RPMI8226 (cell line): ENCODE measurements at regions not wholly inside any gene's neighbourhood (a gene's known extent, or its start where the extent isn't known, plus 50 kb on each side); places are given as distances from the start of the nearest gene placed in this dataset.

Experiments
- DNase-seq: peaks from one replicate; pipeline ENCODE4 v3.0.0-alpha.2; 2015

DNA sequence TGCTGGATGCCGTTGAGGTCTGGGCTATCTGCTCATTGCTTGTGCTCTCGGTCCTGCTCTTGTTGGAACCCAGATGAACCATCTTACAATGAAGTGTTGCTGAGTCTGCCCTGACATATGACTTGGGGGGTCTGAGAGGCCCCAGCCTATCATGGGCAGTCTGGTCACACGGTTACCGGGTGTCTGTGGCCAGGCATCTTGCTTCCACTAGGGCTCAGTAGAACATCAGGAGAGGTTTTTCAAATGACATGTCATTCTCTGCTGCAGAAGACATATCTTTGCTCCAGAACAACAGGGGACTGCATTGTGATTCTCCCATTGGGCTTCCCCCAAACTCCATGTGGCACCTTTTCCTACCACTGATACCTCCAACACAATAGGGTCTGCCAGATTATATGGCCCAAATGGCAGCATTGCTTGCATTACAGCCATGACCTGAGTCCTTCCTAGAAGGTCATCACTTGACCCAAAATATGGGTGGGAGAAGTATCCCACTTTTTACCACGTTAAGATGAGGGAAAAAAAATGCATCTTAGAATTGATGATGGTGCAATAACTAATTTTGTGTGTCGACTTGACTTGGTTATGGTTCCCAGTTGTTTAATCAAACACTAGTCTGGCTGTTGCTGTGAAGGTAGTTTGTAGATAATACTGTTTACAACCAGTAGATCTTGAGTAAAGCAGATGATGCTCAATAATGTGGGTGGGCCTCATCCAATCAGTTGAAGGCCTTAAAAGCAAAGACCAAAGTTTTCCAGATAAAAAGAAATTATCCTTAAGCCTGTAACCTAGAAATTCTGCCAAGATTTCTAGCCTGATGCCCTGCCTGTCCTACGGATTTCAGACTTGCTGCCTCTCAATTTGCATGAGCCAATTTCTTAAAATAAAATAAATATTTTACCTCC, 241.0 kb downstream of the QKI start:
- DNase-seq, result no peak

DNA sequence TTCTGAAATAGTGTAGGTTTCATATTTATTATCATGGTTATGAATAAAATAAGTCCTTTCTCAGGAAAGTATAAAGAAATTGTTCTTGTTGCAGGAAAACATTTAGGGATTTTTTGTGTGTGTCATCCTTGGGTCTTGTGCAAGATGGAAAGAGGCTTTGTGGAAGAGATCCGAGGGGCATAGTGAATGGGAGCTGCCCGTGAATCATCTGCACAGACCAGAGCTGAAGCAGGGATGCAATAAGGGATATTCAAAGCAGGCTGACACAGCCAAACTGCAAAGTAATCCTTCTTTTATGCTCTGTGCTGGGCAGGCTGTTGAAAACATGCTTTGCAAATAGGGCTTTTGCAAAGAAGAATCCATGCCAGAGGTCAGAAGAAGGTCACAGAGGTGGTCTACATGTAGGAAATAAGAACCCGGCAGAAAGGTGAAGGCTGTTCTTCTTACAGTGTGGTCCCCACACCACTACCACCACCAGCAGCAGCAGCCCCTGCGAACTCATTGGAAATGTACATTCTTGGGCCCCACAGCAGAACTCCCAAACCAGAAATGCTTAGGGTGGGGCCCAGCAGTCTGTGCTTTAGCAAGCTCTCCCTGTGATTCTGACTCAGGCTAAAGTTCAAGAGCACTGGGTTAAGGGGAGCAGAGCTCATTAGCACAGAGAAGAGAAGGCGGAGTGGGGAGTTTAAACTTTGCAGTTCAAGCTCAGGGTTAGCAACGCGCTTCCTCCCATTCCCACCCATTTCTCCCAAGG, 237.6 kb downstream of the QKI start:
- no peak for DNase-seq

DNA sequence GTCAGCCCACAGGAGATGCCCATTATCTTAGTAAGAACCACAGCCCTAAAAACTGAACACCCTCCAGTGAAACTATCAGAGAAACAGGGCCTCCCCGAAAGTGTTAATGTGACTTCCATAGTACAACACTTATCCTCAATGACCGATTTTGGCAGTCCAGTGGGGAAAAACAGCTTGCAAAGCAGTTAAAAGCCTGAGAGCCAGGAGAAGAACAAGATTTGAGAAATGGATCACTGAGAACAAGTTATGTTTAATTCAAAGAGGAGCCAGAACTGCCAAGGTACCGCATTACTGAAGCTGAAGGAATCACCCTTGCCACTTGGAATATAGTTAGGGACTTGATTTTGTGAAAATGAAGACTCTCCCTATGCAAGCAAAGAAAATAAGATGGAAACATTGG, 236.9 kb downstream of the QKI start:
- no peak for DNase-seq

DNA sequence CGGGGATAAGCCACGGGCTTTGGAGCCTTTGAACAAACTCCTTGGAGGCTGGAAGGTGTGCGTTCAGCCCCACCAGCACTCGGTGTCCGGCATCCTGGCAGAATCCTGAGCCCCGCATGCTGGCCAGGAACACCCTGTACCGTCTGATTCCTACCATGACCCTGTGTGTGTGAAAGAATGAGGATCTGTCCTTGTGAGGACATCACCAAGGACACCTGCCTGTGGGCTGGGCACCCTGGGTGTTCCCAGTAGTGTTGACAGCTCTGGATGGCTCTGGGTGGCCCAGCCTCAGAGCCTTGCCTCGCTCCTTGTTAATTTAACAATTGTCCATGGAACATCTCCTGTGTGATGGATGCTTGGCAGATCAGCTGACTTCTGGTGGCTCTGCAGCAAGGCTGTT, 234.3 kb downstream of the QKI start:
- no peak for DNase-seq

DNA sequence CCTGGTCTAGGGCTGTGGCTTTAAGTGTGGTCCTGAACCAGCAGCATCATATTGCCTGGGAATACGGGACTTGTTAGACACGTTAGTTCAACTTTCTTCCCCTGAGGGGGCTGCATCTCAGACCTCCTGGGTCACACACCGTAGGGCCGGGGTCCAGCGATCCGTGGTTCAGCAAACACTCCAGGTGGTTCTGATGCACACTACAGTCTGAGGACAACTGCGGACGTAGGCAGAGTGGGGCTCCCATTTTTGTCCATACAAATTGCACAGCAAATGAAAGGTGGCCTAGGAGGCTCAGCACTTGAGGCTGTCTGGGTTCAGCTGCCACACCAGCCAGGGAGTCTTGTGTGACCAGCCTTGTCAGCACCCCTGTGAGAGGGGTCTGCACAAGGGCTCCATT, 233.1 kb downstream of the QKI start:
- DNase-seq, result no peak

DNA sequence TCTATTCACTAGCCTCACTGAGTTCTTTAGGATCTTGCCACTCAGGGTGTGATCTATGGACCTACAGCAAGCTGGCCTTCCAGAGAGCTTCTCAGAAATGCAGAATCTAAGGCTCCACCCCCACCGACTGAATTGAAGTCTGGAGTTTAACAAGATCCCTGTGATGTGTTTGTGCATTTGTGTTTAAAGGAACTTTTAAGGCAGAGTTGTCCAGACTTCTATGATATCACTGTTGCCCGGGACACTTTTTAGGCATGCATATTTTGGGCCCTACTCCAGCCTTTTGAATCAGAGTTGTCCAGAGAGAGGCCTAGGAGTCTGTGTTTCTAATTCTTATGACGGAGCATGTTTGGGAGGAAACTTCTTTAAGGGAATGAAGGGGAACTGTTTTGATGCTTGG, 232.3 kb downstream of the QKI start:
- no peak for DNase-seq

DNA sequence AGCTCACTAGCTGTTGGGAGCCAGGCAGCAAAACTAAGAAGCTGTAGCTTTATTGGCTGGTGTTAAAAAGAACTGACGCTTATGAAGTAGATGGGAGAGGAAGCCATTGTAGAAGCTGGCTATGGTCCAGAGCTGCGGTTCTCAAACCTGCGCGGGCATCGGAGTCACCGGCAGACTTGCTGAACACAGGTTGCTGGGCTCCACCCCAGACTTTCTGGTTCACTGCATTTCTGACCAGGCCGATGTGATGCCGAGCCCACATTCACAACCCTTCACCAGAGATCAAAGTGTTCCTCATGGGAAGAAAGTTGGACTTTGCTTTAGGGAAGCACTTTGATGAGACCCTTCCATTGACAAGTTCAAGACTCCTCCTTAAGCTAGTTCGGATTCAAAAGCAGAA, 231.6 kb downstream of the QKI start:
- peak; percentile 39 for DNase-seq

DNA sequence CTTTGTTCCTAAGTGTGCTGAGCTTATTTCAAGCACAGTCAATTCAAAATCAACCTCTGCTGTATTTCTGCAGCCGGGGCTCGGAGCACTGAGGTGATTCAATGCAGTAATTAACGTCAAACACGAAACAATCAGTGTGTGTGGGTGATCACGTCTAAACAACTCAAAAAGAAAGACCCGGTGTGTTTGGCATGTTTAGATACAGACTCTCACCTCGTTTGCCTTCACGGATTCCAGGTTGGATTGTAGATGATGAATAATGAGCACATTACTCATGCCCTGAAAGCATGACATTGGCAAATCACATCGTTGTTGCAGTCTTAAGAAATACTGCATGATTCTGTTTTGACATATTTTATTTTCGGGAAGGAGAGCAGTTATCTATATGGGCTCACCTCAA, 231.0 kb downstream of the QKI start:
- DNase-seq, result no peak

DNA sequence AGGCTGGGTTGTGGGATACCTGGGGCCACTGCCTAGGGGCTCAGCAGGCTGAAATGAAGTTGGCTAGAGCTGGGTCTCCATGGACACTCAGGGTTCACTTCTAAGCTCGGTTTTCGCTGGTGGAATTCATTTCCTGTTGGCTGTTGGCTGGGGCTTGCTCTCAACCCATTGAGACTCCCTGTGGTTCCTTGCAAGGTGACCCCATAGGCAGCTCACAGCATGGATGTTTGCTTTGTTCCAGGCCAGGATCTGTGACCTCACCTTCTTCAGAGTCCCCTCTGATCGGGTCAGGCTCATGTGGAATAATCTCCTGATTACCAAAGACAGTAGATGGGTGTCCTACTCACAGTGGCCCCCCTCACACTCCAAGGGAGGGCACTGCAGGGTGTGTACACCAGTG, 229.3 kb downstream of the QKI start:
- no peak for DNase-seq

DNA sequence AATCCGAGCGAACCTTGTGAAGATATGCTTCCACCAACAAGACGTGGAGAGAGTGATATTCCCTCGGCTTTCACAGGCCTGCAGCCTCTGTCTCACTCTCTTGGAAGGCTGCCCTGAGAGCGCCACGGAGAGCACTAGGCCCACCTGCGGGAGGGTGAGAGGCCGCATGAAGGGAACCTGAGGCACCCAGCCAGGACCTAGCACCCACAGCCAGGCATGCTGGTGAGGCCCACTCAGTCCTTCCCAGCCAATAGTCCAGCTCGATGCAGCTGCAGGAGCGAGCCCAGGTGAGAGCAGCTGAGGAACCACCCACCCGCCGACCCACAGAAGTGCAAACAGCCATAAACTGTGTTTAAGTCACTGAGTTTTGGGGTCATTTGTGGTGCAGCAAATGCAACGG, 227.2 kb downstream of the QKI start:
- DNase-seq, result no peak

DNA sequence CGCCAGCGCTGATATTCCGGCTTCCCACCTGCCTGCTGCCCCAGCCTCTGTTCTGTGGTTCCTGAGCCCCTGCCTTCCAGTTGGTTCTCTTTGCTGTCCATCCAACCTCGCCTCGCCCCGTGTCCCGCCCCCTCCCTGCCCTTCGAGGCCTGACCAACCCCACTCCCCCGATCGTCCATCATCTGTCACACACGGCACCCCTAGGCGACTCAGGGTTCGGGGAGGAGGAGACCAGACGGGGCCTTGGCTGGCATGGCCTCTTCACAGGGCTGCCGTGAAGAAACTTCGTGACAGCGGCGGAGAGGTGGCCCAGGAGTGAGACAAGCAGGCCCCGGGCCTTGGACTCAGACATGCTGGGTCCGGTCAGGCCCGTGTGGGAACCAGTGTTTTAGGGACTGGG, 226.1 kb downstream of the QKI start:
- no peak for DNase-seq

DNA sequence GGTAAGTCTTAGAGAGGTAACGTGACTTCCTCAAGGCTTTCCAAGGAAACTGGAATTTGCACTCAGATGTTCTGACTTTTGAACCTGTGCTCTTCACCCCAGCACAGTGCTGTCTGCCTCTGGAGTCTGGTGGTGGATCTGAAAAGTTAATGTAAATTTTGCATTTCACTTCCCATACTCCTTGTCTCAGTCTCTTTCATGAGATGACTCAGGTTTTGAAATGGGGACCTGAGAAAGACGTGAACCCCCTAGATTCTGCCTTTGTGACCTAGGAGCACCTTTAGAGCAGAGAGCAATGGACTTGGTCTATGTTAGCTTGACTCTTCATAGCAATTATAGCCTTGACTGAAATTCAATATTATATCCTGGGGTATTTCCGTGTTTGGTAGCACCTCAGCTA, 223.0 kb downstream of the QKI start:
- DNase-seq, result no peak

DNA sequence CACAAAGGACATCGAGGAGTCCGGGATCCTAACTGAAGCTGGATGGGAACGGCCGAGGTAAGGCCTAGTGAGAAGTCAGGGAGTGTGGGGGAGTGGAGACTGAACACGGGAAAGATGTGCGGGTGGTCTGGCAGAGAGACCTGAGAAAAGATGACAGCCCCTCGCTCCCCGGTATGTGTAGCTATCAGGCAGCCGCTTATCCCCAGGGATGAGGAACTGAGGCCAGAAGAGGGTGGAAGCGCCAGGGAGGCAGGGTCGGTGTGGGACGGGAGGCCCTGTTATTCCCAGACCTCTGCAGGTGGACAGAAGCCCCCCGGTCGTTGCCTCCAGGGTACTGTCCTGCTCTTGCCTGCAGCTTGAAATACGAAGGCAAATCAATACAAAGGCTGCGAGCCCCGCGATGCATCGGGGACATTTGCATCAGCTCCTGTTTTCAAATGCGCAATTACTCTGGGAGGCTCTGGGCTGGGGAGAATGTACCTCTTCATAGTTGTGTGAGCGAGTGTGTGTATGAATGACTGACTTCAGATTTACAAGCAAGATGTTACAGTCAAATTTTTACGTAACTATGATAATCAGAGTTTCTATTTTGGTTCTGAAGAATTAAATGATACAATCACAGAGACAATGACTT, 221.3 kb downstream of the QKI start:
- DNase-seq, result no peak

DNA sequence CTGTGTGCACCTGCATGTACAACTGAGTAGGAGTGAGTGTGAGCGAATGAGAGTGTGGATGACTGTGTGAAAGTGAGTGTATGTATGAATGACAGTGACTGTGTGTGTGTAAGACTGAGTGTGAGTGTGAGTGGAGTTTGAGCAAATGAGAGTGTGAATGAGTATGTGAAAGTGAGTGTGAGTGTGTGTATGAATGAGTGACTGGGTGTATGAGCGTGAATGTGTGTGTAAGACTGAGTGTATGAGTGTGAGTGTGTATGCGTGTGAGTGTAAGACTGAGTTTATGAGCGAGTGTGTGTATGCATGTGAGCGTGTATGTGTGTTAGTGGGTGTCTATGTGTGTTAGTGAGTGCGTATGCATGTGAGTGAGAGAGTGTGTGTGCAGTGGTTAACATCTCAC, 220.8 kb downstream of the QKI start:
- no peak for DNase-seq

DNA sequence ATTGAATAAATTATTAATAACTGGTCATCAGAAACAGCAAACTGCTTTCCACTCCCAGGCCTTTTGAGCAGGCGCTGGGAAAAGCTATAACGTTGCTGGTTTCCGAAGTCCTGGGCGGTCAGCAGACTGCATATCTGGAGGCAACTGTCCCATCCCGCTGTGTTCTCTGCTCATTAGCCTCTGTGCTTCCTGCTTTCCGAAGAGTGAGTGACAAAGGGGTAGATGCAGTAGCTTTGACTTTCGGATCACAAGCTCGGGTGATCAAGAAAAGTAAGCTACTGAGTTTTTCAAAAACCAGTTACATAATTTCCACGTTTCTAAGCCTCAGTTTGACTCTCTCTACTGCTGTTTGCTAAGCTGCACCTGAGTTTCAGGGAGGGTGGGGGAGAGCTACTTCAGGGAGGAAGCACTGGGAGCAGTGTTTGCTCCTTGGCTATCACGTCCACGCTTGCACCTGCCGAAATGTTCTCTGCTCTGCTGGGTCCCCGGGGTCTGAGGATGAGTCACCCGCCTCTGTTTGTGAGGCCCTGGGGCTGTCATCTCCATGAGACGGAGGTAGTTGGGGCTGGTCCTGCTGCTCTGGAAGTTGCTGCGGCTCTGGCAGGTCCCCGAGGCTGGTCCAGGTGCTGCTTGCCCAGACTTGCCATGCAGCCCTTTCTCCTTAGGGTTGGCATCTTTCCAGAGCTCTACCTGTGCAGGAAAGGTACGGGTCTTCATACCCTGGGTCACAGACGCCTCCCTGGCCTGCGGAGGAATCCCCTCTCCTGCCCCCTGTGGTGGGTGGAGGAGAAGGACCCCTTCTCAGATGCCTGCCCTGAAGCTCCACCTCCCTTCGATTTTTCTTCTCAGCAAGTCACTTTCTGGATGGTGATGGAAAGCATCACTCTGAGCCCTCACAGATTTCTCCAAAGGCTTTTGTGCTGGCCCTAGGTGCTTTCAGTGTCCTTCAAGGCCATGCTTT, 220.0 kb downstream of the QKI start:
- DNase-seq, result peak; percentile 60

DNA sequence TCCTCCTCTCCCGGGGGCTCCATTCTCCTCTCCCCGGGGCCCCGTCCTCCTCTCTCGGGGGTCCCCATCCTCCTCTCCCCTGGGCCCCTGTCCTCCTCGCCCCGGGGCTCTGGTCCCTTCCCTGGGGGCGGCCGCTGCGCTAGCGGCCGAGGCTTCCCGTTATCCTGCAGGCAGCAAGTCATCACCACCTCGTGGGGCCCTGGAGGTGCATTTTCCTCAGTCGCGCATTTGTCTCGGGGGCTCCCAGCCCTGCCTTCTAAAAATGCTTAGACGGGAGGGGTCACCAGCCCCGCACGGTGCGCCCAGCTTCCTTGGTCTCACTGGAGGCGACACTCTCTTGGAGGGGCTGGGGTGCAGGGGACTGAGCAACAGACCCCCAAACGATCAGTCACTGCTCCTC, 216.5 kb downstream of the QKI start:
- no peak for DNase-seq

DNA sequence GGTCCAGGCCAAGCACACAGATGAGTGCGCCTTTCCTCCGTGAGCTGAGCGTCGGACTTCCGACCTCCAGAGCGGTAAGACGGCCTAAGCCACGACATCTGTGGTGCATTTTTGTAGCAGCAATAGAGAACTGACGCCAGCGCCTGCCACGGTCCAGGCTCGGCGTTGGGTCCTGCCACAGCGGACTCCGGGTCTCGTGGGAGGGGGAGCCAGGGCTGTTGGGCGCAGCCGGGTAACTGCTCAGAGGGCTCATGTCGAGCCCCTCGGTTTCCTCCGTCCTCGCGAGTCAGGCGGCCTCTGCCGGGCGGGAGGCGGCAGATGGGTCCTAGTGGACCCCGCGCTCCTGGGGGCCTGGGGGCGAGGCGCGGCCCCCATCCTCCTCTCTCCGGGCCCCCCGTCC, 216.1 kb downstream of the QKI start:
- DNase-seq, result no peak

DNA sequence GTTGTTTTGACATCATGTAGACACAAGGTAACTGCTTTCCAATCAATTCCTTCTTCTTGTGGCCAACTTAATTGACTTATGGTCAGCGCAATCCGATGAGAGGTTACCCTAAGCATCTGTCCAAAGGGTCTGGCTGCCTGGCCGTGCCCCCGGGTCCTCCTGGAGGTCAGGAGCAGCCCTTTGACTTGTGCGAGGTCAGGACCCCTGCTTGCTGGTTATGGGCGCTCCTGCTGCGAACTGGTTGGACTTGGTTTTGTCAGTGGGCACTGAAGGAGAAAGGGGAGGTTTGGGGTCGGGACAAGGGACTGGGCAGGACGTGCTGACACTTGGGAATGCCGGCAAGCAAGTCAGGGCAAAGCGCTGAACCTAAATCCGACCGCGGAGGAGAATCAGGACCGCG, 215.6 kb downstream of the QKI start:
- DNase-seq, result no peak
